ENCODE measurements at regions not wholly inside any gene's neighbourhood (a gene's known extent, or its start where the extent isn't known, plus 50 kb on each side); places are given as distances from the start of the nearest gene placed in this dataset.

DNA sequence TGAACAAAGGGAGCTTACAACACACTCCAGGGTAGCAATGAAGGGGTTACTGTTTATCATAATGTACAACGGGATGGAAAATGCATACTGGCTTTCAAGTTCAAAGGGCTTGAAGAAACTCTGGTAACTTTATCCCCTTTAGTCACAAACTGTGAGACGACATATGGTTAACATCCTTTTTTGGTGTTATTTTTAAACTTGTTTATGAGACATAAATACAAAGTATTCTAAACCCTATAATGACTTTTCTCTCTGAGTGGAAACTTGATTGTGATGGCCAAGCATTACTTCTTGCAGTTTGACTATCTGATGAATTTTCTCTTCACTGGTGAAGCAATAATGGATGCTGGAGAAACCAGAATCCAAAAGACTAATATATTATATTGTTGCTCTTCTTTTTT, 62.0 kb upstream of the SEMA3A start:
- Histone ChIP-seq H4K20me1 (ENCODE audit: insufficient read depth, low read length) (no peaks in the 10 kb centered on the region), H2AFZ (ENCODE audit: low read length) (no peak overlapping the region), H3K4me3 (ENCODE audit: low read depth, low read length, poor library complexity, severe bottlenecking) (no peak overlapping the region), H3K9me3 (ENCODE audit: low read length) (no peaks in the 10 kb centered on the region), H3K9me2 (ENCODE audit: insufficient read depth, low read length) (no peaks in the 10 kb centered on the region), H3K4me2 (ENCODE audit: low read length) (no peak overlapping the region; the same call in 1 of the 2 replicates), H3K36me3 (ENCODE audit: insufficient read depth, low read length) (no peaks in the 10 kb centered on the region), H3K27ac (ENCODE audit: low read depth, low read length, poor library complexity, severe bottlenecking) (no peak overlapping the region), H3K79me2 (ENCODE audit: insufficient read depth, low read depth, low read length) (no peaks in the 10 kb centered on the region), H3K4me1 (ENCODE audit: insufficient read depth, low read length, poor library complexity, severe bottlenecking) (no peaks in the 10 kb centered on the region)
- TF ChIP-seq, protein P1, sequence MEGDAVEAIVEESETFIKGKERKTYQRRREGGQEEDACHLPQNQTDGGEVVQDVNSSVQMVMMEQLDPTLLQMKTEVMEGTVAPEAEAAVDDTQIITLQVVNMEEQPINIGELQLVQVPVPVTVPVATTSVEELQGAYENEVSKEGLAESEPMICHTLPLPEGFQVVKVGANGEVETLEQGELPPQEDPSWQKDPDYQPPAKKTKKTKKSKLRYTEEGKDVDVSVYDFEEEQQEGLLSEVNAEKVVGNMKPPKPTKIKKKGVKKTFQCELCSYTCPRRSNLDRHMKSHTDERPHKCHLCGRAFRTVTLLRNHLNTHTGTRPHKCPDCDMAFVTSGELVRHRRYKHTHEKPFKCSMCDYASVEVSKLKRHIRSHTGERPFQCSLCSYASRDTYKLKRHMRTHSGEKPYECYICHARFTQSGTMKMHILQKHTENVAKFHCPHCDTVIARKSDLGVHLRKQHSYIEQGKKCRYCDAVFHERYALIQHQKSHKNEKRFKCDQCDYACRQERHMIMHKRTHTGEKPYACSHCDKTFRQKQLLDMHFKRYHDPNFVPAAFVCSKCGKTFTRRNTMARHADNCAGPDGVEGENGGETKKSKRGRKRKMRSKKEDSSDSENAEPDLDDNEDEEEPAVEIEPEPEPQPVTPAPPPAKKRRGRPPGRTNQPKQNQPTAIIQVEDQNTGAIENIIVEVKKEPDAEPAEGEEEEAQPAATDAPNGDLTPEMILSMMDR (conservative IDR thresholded peaks at IDR 0.05; ENCODE audit: low read length): no peak
- TF ChIP-seq EZH2phosphoT487 (IDR thresholded peaks at IDR 0.05; ENCODE audit: borderline replicate concordance, low read depth, low read length): no peak
- no TSS peak for BruUV-seq (replicated peaks)
- CTCF ChIA-PET (ENCODE audit: unreplicated experiment): no interaction called here
- DNase-seq (ENCODE audit: low spot score): no peak
- intact Hi-C loops (cut with micrococcal nuclease; ENCODE audit: unreplicated experiment): no loop called here
- POLR2A ChIA-PET: no interaction called here

GRCh38 chr7:84251277-84251781, 56.7 kb upstream of the SEMA3A start:
- no TSS peak for BruUV-seq (replicated peaks)
- CTCF ChIA-PET (ENCODE audit: unreplicated experiment): interaction anchor here (0.6 kb wide), 1 partner anchor 118 kb away, joined by 3 read pairs; no protein-coding TSS in a partner anchor

GRCh38 chr7:84250452-84250851, 55.9 kb upstream of the SEMA3A start:
- H3K9me3 ChIP-seq (ENCODE audit: low read length): no peaks in the 10 kb centered on the region
- no peak overlapping the region for H2AFZ ChIP-seq (ENCODE audit: low read length)
- ChIA-PET CTCF (ENCODE audit: unreplicated experiment) (no interaction called here), POLR2A (no interaction called here)
- intact Hi-C loops (cut with micrococcal nuclease; ENCODE audit: unreplicated experiment): no loop called here
- no peaks in the 10 kb centered on the region for H3K4me1 ChIP-seq (ENCODE audit: insufficient read depth, low read length, poor library complexity, severe bottlenecking)
- no peaks in the 10 kb centered on the region for H3K9me2 ChIP-seq (ENCODE audit: insufficient read depth, low read length)
- H4K20me1 ChIP-seq (ENCODE audit: insufficient read depth, low read length): no peaks in the 10 kb centered on the region
- BruUV-seq (replicated peaks): no TSS peak
- TF ChIP-seq, protein P1 (conservative IDR thresholded peaks at IDR 0.05; ENCODE audit: low read length): no peak
- TF ChIP-seq EZH2phosphoT487 (IDR thresholded peaks at IDR 0.05; ENCODE audit: borderline replicate concordance, low read depth, low read length): no peak
- H3K27ac ChIP-seq (ENCODE audit: low read depth, low read length, poor library complexity, severe bottlenecking): no peak overlapping the region
- no peak for DNase-seq (ENCODE audit: low spot score)
- H3K36me3 ChIP-seq (ENCODE audit: insufficient read depth, low read length): no peaks in the 10 kb centered on the region
- no peak overlapping the region for H3K4me3 ChIP-seq (ENCODE audit: low read depth, low read length, poor library complexity, severe bottlenecking)
- H3K79me2 ChIP-seq (ENCODE audit: insufficient read depth, low read depth, low read length): no peaks in the 10 kb centered on the region
- H3K4me2 ChIP-seq (ENCODE audit: low read length): no peak overlapping the region

More at GRCh38 chr7:84251277-84251781, 56.7 kb upstream of the SEMA3A start:
- no peak for TF ChIP-seq EZH2phosphoT487 (IDR thresholded peaks at IDR 0.05; ENCODE audit: borderline replicate concordance, low read depth, low read length)
- TF ChIP-seq, protein P1 (conservative IDR thresholded peaks at IDR 0.05; ENCODE audit: low read length): no peak
- POLR2A ChIA-PET: no interaction called here
- H3K9me3 ChIP-seq (ENCODE audit: low read length): no peaks in the 10 kb centered on the region
- H4K20me1 ChIP-seq (ENCODE audit: insufficient read depth, low read length): no peaks in the 10 kb centered on the region
- no peak overlapping the region for H2AFZ ChIP-seq (ENCODE audit: low read length)
- H3K27ac ChIP-seq (ENCODE audit: low read depth, low read length, poor library complexity, severe bottlenecking): no peak overlapping the region
- H3K79me2 ChIP-seq (ENCODE audit: insufficient read depth, low read depth, low read length): no peaks in the 10 kb centered on the region
- no peaks in the 10 kb centered on the region for H3K9me2 ChIP-seq (ENCODE audit: insufficient read depth, low read length)
- DNase-seq (ENCODE audit: low spot score): no peak
- no peak overlapping the region for H3K4me2 ChIP-seq (ENCODE audit: low read length)
- no peak overlapping the region for H3K4me3 ChIP-seq (ENCODE audit: low read depth, low read length, poor library complexity, severe bottlenecking)
- H3K36me3 ChIP-seq (ENCODE audit: insufficient read depth, low read length): no peaks in the 10 kb centered on the region
- intact Hi-C loops (cut with micrococcal nuclease; ENCODE audit: unreplicated experiment): no loop called here
- no peaks in the 10 kb centered on the region for H3K4me1 ChIP-seq (ENCODE audit: insufficient read depth, low read length, poor library complexity, severe bottlenecking)
